Activated CD4-positive, alpha-beta T cell treated with anti-CD3 and anti-CD28 coated beads, Interleukin-2, amount 50 U/mL, for 16 hours (primary cell): ENCODE measurements at regions not wholly inside any gene's neighbourhood (a gene's known extent, or its start where the extent isn't known, plus 50 kb on each side); places are given as distances from the start of the nearest gene placed in this dataset.
"Not testable (repeated sequence)": the region's sequence is repeated elsewhere in the genome, so short reads cannot be mapped to it uniquely, and the experiment has no call there.

Source experiments
- DNase-seq: peaks from one replicate; pipeline ENCODE4 v3.0.0-alpha.2; 2020

GRCh38 chrX:63285375-63285774 lies 65.8 kb downstream of the SPIN4 start:
- no peak for DNase-seq

GRCh38 chrX:63284659-63285058 lies 66.5 kb downstream of the SPIN4 start:
- no peak for DNase-seq

- no peak for DNase-seq
These were observed 67.8 kb downstream of the SPIN4 start for GRCh38 chrX:63283348-63283747.

GRCh38 chrX:63282828-63283227 lies 68.3 kb downstream of the SPIN4 start:
- DNase-seq, result no peak

- no peak for DNase-seq
These were observed 69.1 kb downstream of the SPIN4 start for GRCh38 chrX:63282077-63282476.

GRCh38 chrX:63281465-63281864 lies 69.7 kb downstream of the SPIN4 start:
- DNase-seq, result no peak

- DNase-seq, result not testable (repeated sequence)
These were observed 73.7 kb downstream of the SPIN4 start for GRCh38 chrX:63277394-63277793.

GRCh38 chrX:63275127-63275526 lies 76.0 kb downstream of the SPIN4 start:
- peak; percentile 51 for DNase-seq

- DNase-seq, result no peak
These were observed 80.3 kb downstream of the SPIN4 start for GRCh38 chrX:63270873-63271272.

GRCh38 chrX:63258144-63258543 lies 93.0 kb downstream of the SPIN4 start:
- no peak for DNase-seq

- peak; percentile 79 for DNase-seq
These were observed 100.8 kb downstream of the SPIN4 start for GRCh38 chrX:63250253-63250868.

- not testable (repeated sequence) for DNase-seq
These were observed 108.4 kb downstream of the SPIN4 start for GRCh38 chrX:63242689-63243088.

- not testable (repeated sequence) for DNase-seq
These were observed 115.2 kb downstream of the SPIN4 start for GRCh38 chrX:63235963-63236362.

GRCh38 chrX:63233013-63233412 lies 118.1 kb downstream of the SPIN4 start:
- DNase-seq, result not testable (repeated sequence)

- DNase-seq, result not testable (repeated sequence)
These were observed 132.9 kb downstream of the SPIN4 start for GRCh38 chrX:63218202-63218601.

GRCh38 chrX:63217549-63217948 lies 133.6 kb downstream of the SPIN4 start:
- DNase-seq, result not testable (repeated sequence)

- DNase-seq, result not testable (repeated sequence)
These were observed 141.5 kb downstream of the SPIN4 start for GRCh38 chrX:63209645-63210044.

- not testable (repeated sequence) for DNase-seq
These were observed 142.0 kb downstream of the SPIN4 start for GRCh38 chrX:63209128-63209527.

GRCh38 chrX:63204266-63205074 lies 146.7 kb downstream of the SPIN4 start:
- DNase-seq, result not testable (repeated sequence)

- DNase-seq, result not testable (repeated sequence)
These were observed 149.1 kb downstream of the SPIN4 start for GRCh38 chrX:63201987-63202386.

GRCh38 chrX:63198693-63199092 lies 152.4 kb downstream of the SPIN4 start:
- not testable (repeated sequence) for DNase-seq

GRCh38 chrX:63192366-63193041 lies 158.6 kb downstream of the SPIN4 start:
- not testable (repeated sequence) for DNase-seq

- no peak for DNase-seq
These were observed 165.0 kb downstream of the SPIN4 start for GRCh38 chrX:63186137-63186536.

GRCh38 chrX:63179852-63180251 lies 171.3 kb downstream of the SPIN4 start:
- DNase-seq, result not testable (repeated sequence)
